BLaER1 treated with 17β-estradiol and CSF1 and Interleukin-3, amounts not matched to agents 10 nM and 100 nM (cell line): ENCODE measurements at regions not wholly inside any gene's neighbourhood (a gene's known extent, or its start where the extent isn't known, plus 50 kb on each side); places are given as distances from the start of the nearest gene placed in this dataset.

Experiments
- H3K27ac ChIP-seq, 11 experiments: shearing (Covaris generic); formaldehyde crosslinking; 2 replicates each; pipeline ENCODE4 v1.8.1; 2022
- H3K27me3 ChIP-seq, 11 experiments: shearing (Covaris generic); formaldehyde crosslinking; 2 replicates each; pipeline ENCODE4 v1.8.1; 2022
- H3K36me3 ChIP-seq, 11 experiments: shearing (Covaris generic); formaldehyde crosslinking; 2 replicates each; pipeline ENCODE4 v1.8.1; 2022
- H3K4me1 ChIP-seq, 10 experiments: shearing (Covaris generic); formaldehyde crosslinking; 2 replicates each; pipeline ENCODE4 v1.8.1; 2022
- H3K4me2 ChIP-seq, 11 experiments: shearing (Covaris generic); formaldehyde crosslinking; 2 replicates each; pipeline ENCODE4 v1.8.1; 2022
- H3K4me3 ChIP-seq, 10 experiments: shearing (Covaris generic); formaldehyde crosslinking; 2 replicates each; pipeline ENCODE4 v1.8.1; 2022
- H3K9ac ChIP-seq, 11 experiments: shearing (Covaris generic); formaldehyde crosslinking; 2 replicates each; pipeline ENCODE4 v1.8.1; 2022
- H3K9me3 ChIP-seq, 11 experiments: shearing (Covaris generic); formaldehyde crosslinking; replicated peaks in 1 of 11; 2 replicates each; pipeline ENCODE4 v1.8.1; 2022
- H4K20me1 ChIP-seq, 11 experiments: shearing (Covaris generic); formaldehyde crosslinking; 2 replicates each; pipeline ENCODE4 v1.8.1; 2022
- Cebpa-rat ChIP-seq, 11 experiments: shearing (Covaris generic); IDR thresholded peaks; 2 replicates each; pipeline ENCODE4 v1.8.1; 2022

DNA sequence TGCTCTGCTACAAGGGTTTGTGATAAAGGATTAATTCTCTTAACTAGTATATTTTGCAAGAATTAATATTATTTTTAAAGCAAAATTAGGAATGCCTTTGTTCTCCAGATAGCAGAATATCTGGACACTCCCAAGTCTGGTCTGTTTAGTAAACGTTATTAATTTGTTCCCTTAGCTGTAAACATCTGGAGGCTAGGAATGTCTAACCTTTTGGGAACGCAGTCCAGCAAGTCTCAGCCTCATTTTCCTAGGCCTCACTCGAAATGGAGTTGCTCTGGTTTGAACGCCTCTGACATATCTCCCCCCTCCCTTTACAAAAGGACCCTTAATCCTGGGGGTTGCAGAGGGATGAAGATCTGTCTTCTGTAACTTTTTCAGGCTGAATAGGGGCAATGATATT, 59.3 kb upstream of the WNT7A start:
- Histone ChIP-seq H3K4me1 (no peaks in the 10 kb centered on the region), H3K9me3 (peaks cover 6 to 14% (median 12%) of the 10 kb centered on the region in 11 experiments; a peak in 21 of 22 replicates), H3K27ac (no peak overlapping the region), H3K27me3 (no peaks in the 10 kb centered on the region), H4K20me1 (no peaks in the 10 kb centered on the region), H3K36me3 (no peaks in the 10 kb centered on the region), H3K4me2 (no peak overlapping the region), H3K9ac (no peak overlapping the region), H3K4me3 (no peak overlapping the region)
- TF ChIP-seq Cebpa-rat (IDR thresholded peaks at IDR 0.05): no peak

DNA sequence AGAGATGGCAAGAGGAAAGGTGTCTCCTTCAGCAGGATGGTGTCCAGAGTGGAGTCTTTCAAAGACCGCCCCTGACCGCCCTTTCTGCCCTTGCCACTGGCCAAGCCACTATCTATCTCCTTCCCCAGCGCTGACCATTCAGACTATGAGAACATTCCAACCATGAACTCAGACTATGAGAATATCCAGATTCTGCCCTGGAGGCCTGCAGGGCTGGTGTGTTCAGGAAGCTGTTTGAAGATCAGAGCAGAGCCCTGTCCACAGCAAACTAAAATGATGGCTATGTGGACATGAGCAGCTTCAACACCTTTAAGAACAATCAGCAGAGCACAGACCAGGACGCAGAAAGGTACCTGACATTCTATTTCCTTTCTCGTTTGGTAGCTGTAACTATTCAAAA, 57.3 kb upstream of the WNT7A start:
- Histone ChIP-seq H3K9ac (no peak overlapping the region), H3K27ac (no peak overlapping the region), H3K4me3 (no peak overlapping the region), H3K27me3 (no peaks in the 10 kb centered on the region), H4K20me1 (no peaks in the 10 kb centered on the region), H3K4me2 (no peak overlapping the region), H3K4me1 (no peaks in the 10 kb centered on the region), H3K36me3 (no peaks in the 10 kb centered on the region), H3K9me3 (0 out of 22 replicates have a peak, but pooled peaks cover 0 to 8% (median 0%) of the 10 kb centered on the region in 11 experiments)
- TF ChIP-seq Cebpa-rat (IDR thresholded peaks at IDR 0.05): no peak

DNA sequence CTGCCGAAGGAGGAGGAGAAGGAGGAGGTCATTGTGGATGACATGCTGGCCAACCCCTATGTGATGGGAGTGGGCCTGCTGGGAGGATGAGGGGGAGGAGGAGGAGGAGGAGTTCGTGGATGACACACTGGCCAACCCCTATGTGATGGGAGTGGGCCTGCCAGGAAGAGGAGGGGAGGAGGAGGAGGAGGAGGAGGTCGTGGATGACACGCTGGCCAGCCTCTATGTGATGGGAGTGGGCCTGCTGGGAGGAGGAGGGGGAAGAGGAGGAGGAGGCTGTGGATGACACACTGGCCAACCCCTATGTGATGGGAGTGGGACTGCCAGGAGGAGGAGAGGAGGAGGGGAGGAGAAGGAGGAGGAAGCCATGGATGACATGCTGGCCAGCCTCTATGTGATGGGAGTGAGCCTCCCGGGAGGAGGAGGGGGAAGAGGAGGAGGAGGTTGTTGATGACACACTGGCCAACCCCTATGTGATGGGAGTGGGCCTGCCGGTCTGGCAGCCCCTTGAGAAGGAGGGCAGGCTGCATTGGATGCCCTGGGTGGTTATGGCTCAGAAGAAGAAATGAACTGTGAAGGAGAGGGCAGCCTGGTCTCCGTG, 55.7 kb upstream of the WNT7A start:
- Histone ChIP-seq H3K9me3 (0 out of 22 replicates have a peak, but pooled peaks cover 0 to 8% (median 0%) of the 10 kb centered on the region in 11 experiments), H3K27ac (no peak overlapping the region), H3K4me1 (no peaks in the 10 kb centered on the region), H3K4me3 (no peak overlapping the region), H4K20me1 (no peaks in the 10 kb centered on the region), H3K36me3 (no peaks in the 10 kb centered on the region), H3K27me3 (no peaks in the 10 kb centered on the region), H3K9ac (no peak overlapping the region), H3K4me2 (no peak overlapping the region)
- no peak for TF ChIP-seq Cebpa-rat (IDR thresholded peaks at IDR 0.05)

DNA sequence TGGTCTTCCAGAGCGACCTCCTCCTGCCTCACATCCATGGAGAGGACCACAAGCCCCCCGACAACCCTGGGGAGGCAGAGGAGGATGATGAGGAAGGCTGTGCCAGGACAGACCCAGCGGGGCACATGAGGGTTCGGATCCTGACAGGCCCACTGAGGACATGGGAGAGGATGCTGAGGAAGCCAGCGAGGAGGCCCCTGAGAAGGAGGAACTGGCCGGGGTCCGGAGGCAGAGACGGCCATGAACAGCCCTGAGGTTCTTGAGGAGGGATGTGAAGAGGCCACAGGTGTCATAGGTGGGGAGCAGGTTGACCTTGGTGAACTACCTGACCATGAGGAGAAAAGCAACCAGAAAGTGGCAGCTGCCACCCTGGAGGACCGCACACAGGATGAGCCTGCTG, 54.9 kb upstream of the WNT7A start:
- H3K9me3 ChIP-seq: 0 out of 22 replicates have a peak, but pooled peaks cover 0 to 8% (median 0%) of the 10 kb centered on the region in 11 experiments
- no peaks in the 10 kb centered on the region for H3K4me1 ChIP-seq

DNA sequence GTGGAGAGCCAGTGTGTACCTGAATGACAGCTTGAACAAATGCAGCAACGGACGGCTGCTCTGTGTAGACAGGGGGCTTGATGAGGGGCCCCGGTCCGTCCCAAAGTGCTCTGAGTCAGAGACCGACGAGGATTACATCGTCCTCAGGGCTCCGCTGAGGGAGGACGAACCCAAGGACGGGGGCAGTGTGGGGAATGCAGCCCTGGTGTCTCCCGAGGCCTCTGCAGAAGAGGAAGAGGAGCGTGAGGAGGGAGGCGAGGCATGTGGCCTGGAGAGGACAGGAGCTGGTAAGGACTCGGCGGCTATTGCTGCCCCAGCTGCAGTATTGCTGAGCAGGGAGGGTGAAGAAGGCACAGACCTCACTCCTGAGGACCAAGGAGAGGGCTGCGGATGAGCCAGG, 54.4 kb upstream of the WNT7A start:
- Histone ChIP-seq H3K27me3 (no peaks in the 10 kb centered on the region), H3K36me3 (no peaks in the 10 kb centered on the region), H4K20me1 (no peaks in the 10 kb centered on the region), H3K4me3 (no peak overlapping the region), H3K27ac (no peak overlapping the region), H3K4me1 (peaks cover 0 to 4% (median 0%) of the 10 kb centered on the region in 10 experiments; a peak in 3 of 20 replicates), H3K9me3 (peaks cover 0 to 8% (median 0%) of the 10 kb centered on the region in 11 experiments; a peak in 1 of 22 replicates), H3K9ac (no peak overlapping the region), H3K4me2 (no peak overlapping the region)
- TF ChIP-seq Cebpa-rat (IDR thresholded peaks at IDR 0.05): no peak

More for the DNA sequence above, 54.9 kb upstream of the WNT7A start:
- Histone ChIP-seq H3K4me2 (no peak overlapping the region), H3K27me3 (no peaks in the 10 kb centered on the region), H3K9ac (no peak overlapping the region), H3K27ac (no peak overlapping the region), H3K4me3 (no peak overlapping the region), H4K20me1 (no peaks in the 10 kb centered on the region), H3K36me3 (no peaks in the 10 kb centered on the region)
- no peak for TF ChIP-seq Cebpa-rat (IDR thresholded peaks at IDR 0.05)

DNA sequence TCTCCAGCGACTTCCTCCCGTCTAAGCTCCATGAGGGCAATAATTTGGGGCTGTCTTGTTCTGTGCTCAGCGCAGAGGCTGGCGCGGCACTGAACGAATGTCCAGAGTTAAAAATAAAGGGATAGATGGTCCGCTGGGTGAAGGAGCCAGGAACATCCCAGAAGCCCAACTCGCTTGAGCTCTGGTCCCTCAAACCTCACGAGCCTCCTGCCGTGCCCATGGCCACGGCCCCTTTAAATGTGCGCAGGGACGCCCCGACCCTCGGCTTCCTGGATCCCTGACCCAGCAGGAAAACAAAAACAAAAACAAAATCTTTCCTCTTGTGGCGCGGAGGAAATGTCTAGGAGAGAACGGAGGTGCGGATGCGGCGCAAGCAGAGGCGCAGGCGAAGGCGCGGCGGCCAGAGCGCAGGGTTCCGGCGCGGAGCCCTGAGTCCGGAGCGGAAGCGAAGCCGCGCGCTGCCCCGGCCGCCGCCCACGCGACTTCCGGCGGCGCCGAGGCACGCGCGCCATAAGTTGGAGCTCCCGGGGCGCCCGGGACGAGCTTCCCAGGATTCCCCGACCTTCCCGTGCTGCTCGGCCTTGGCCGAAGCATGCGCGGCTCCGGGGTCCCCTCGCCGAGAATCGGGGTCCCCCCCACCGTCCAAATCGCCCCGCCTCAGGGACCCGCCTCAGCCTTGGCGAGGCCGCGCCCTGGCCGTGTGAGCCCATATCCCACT, 52.9 kb upstream of the WNT7A start:
- no peak overlapping the region for H3K4me2 ChIP-seq
- H3K4me1 ChIP-seq: peaks cover 0 to 5% (median 0%) of the 10 kb centered on the region in 10 experiments; a peak in 3 of 20 replicates
- no peak overlapping the region for H3K4me3 ChIP-seq
- TF ChIP-seq Cebpa-rat (IDR thresholded peaks at IDR 0.05): no peak
- no peaks in the 10 kb centered on the region for H4K20me1 ChIP-seq
- no peak overlapping the region for H3K27ac ChIP-seq
- no peak overlapping the region for H3K9ac ChIP-seq
- no peaks in the 10 kb centered on the region for H3K27me3 ChIP-seq
- H3K9me3 ChIP-seq: peaks cover 0 to 9% (median 0%) of the 10 kb centered on the region in 11 experiments; a peak in 2 of 22 replicates
- H3K36me3 ChIP-seq: no peaks in the 10 kb centered on the region

DNA sequence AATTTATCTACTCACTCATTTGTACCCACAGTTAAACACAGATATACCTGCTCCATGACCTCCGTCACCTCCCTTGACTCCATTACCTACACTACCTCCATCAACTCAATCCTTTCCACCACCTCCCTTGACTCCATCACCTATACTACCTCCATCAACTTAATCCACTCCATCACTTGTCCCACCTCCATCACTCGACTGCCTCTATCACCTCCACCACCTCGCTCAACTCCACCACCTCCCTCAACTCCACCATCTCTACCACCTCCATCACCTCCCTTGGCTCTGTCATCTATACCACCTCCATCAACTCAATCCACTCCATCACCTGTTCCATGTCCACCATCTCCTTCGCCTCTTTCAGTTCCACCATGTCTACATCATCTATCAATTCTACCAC, 51.3 kb upstream of the WNT7A start:
- peaks cover 0 to 11% (median under 1%) of the 10 kb centered on the region in 11 experiments; a peak in 6 of 22 replicates for H3K9me3 ChIP-seq
- no peak overlapping the region for H3K4me3 ChIP-seq
- no peak overlapping the region for H3K4me2 ChIP-seq
- no peaks in the 10 kb centered on the region for H4K20me1 ChIP-seq
- no peaks in the 10 kb centered on the region for H3K36me3 ChIP-seq
- TF ChIP-seq Cebpa-rat (IDR thresholded peaks at IDR 0.05): no peak
- peaks cover 0 to 5% (median 0%) of the 10 kb centered on the region in 10 experiments; a peak in 3 of 20 replicates for H3K4me1 ChIP-seq
- H3K27me3 ChIP-seq: no peaks in the 10 kb centered on the region
- no peak overlapping the region for H3K27ac ChIP-seq
- H3K9ac ChIP-seq: no peak overlapping the region
